ENCODE measurements at regions not wholly inside any gene's neighbourhood (a gene's known extent, or its start where the extent isn't known, plus 50 kb on each side); places are given as distances from the start of the nearest gene placed in this dataset.

- in situ Hi-C loops (cut with HindIII; ENCODE audit: low sequenced_read_pairs) = no loop called here
- no peak for DNase-seq (ENCODE audit: low spot score)
These were observed 2108.8 kb upstream of the PIK3C3 start for GRCh38 chr18:39846265-39846664.

- in situ Hi-C loops (cut with HindIII; ENCODE audit: low sequenced_read_pairs) = no loop called here
- no peak for DNase-seq (ENCODE audit: low spot score)
These were observed 2109.4 kb upstream of the PIK3C3 start for GRCh38 chr18:39845631-39846030.

GRCh38 chr18:39845106-39845505 is 2109.9 kb upstream of the PIK3C3 start:
- DNase-seq (ENCODE audit: low spot score) = no peak
- in situ Hi-C loops (cut with HindIII; ENCODE audit: low sequenced_read_pairs) = no loop called here

- in situ Hi-C loops (cut with HindIII; ENCODE audit: low sequenced_read_pairs) = no loop called here
- DNase-seq (ENCODE audit: low spot score) = peak; percentile 78
These were observed 2111.5 kb upstream of the PIK3C3 start for GRCh38 chr18:39843546-39843945.

GRCh38 chr18:39842366-39842914 is 2112.6 kb upstream of the PIK3C3 start:
- DNase-seq (ENCODE audit: low spot score) = peak; percentile 12
- in situ Hi-C loops (cut with HindIII; ENCODE audit: low sequenced_read_pairs) = no loop called here

- peak; percentile 86 for DNase-seq (ENCODE audit: low spot score)
- in situ Hi-C loops (cut with HindIII; ENCODE audit: low sequenced_read_pairs) = no loop called here
These were observed 2113.3 kb upstream of the PIK3C3 start for GRCh38 chr18:39841482-39842365.

GRCh38 chr18:39840856-39841481 is 2114.1 kb upstream of the PIK3C3 start:
- peak; percentile 76 for DNase-seq (ENCODE audit: low spot score)
- in situ Hi-C loops (cut with HindIII; ENCODE audit: low sequenced_read_pairs) = no loop called here

GRCh38 chr18:39840406-39840805 is 2114.6 kb upstream of the PIK3C3 start:
- no peak for DNase-seq (ENCODE audit: low spot score)
- in situ Hi-C loops (cut with HindIII; ENCODE audit: low sequenced_read_pairs) = no loop called here

GRCh38 chr18:39839782-39840181 is 2115.3 kb upstream of the PIK3C3 start:
- in situ Hi-C loops (cut with HindIII; ENCODE audit: low sequenced_read_pairs) = no loop called here
- DNase-seq (ENCODE audit: low spot score) = no peak

GRCh38 chr18:39838831-39839230 is 2116.2 kb upstream of the PIK3C3 start:
- DNase-seq (ENCODE audit: low spot score) = no peak
- in situ Hi-C loops (cut with HindIII; ENCODE audit: low sequenced_read_pairs) = no loop called here

GRCh38 chr18:39835303-39836030 is 2119.6 kb upstream of the PIK3C3 start:
- DNase-seq (ENCODE audit: low spot score) = no peak
- in situ Hi-C loops (cut with HindIII; ENCODE audit: low sequenced_read_pairs) = no loop called here

- no peak for DNase-seq (ENCODE audit: low spot score)
- in situ Hi-C loops (cut with HindIII; ENCODE audit: low sequenced_read_pairs) = no loop called here
These were observed 2120.4 kb upstream of the PIK3C3 start for GRCh38 chr18:39834636-39835035.

GRCh38 chr18:39825485-39826150 is 2129.4 kb upstream of the PIK3C3 start:
- in situ Hi-C loops (cut with HindIII; ENCODE audit: low sequenced_read_pairs) = no loop called here
- no peak for DNase-seq (ENCODE audit: low spot score)

- in situ Hi-C loops (cut with HindIII; ENCODE audit: low sequenced_read_pairs) = no loop called here
- no peak for DNase-seq (ENCODE audit: low spot score)
These were observed 2148.5 kb upstream of the PIK3C3 start for GRCh38 chr18:39806525-39806924.

GRCh38 chr18:39805218-39805617 is 2149.8 kb upstream of the PIK3C3 start:
- in situ Hi-C loops (cut with HindIII; ENCODE audit: low sequenced_read_pairs) = no loop called here
- DNase-seq (ENCODE audit: low spot score) = no peak

GRCh38 chr18:39802648-39803229 is 2152.3 kb upstream of the PIK3C3 start:
- DNase-seq (ENCODE audit: low spot score) = no peak
- in situ Hi-C loops (cut with HindIII; ENCODE audit: low sequenced_read_pairs) = no loop called here

- no peak for DNase-seq (ENCODE audit: low spot score)
- in situ Hi-C loops (cut with HindIII; ENCODE audit: low sequenced_read_pairs) = no loop called here
These were observed 2153.2 kb upstream of the PIK3C3 start for GRCh38 chr18:39801848-39802247.

GRCh38 chr18:39801010-39801409 is 2154.0 kb upstream of the PIK3C3 start:
- in situ Hi-C loops (cut with HindIII; ENCODE audit: low sequenced_read_pairs) = no loop called here
- DNase-seq (ENCODE audit: low spot score) = no peak

GRCh38 chr18:39799006-39799405 is 2156.0 kb upstream of the PIK3C3 start:
- in situ Hi-C loops (cut with HindIII; ENCODE audit: low sequenced_read_pairs) = no loop called here
- DNase-seq (ENCODE audit: low spot score) = no peak

All from G401 (cell line).